HG03457 (cell line): ENCODE measurements at regions not wholly inside any gene's neighbourhood (a gene's known extent, or its start where the extent isn't known, plus 50 kb on each side); places are given as distances from the start of the nearest gene placed in this dataset.
A peak's percentile ranks its signal among the peaks of the same experiment; 100 is the strongest.

Experiments used
- ATAC-seq: cut with Tn5 transposase; IDR thresholded peaks from one replicate; pipeline ENCODE4 v1.9.1; 2021; ENCODE audit warnings: moderate number of reproducible peaks; ENCODE audit not compliant: unreplicated experiment

DNA sequence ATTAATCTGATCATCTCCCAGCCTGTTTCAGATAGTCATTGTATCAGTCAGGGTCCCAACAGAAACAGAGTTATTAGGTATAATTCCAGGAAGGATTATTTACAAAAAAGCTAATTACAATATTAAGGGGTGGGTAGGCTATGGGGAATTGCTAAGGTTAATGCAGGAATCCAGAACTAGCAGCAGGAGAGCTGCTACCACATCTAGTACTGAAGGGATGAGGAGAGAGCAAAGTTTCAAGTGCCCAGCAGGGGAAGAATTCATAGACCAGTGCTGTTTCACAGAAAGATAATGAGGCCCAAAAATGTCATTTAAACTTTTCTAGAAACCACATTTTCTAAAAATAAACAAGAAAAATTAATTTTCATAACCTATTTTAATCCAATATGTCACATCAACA, 284.2 kb downstream of the HACE1 start:
- no peak for ATAC-seq

DNA sequence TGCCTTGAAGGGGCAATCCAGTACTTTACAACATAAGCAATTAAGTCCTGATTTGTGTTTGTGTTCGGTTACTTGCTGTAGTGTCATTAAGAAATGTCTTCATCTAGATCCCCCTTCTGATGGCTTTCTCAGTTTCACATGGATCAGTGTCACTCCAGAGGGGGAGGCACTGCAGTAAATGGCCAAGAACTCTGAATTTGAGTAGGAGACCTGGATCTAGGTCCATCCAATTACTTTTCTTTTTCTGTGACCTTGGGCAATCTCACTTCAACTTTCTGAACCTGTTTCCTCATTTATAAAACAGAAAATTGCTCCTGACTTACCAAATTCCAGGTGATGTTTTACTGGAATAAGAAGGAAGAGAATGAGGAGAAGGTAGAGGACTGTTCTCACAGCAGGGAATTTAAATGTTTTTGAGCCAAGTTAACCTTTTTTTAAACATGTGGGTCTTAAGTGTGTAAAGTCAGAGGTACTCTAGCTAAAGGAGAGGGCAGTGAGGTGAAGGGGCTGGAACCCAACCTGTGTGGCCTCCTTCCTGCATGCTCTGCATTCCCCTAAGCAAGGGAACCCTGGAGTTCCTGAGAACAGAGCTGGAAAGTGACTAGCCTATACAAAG, 285.5 kb downstream of the HACE1 start:
- no peak for ATAC-seq

DNA sequence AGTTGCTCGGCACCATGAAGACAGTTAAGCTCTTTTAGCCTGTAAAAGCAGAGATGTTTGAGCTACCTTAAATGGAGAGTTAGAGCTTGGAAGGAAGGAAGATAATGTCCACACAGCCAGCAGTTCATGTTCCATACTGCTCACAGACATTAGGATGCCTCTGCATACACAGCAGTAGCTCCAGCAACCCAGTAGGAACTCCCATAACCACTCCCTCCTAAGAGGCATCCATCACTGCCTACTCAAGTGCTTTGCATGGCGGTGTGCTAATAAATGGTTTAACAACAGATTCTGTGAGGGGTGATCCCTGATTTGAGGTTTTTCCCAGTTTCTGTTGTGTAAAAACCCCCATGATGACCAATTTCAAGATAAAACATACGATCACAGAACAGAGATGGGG, 286.4 kb downstream of the HACE1 start:
- no peak for ATAC-seq

DNA sequence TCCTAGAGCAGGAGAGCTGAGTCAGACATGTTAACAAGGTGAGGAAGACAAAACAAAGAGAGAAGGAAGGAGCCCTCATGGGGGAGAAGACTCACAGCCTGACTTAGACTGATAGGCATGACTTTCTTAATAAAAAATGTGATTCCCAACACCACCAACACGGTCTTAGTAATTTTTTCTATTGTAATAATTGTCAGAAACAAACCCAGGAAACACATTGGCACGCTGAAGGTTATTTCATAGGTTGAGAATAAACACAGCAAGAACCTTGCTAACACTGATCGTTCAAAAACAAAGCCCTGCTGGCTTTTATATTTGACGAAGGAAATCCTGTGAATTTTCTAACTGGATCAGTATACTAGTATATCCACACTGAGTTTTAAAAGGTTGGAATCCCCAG, 286.8 kb downstream of the HACE1 start:
- no peak for ATAC-seq

DNA sequence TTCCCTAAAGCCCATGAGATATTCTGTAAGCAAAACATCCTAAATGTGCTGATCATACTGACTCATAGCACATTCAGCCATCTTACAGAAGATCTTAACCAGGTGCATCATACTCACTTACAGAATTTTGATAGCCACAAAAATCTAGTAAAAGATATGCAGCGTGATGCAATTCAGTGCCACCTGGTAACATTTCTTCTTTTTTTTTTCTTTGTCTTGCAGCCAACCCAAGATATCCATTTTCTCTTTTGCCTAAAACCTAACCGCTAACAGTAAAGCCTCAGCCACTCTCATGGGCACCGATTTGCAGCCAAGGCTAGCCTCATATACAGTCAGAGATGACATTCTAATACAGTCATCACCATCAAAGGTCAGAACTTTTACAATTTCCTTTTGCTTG, 293.3 kb downstream of the HACE1 start:
- ATAC-seq: no peak

DNA sequence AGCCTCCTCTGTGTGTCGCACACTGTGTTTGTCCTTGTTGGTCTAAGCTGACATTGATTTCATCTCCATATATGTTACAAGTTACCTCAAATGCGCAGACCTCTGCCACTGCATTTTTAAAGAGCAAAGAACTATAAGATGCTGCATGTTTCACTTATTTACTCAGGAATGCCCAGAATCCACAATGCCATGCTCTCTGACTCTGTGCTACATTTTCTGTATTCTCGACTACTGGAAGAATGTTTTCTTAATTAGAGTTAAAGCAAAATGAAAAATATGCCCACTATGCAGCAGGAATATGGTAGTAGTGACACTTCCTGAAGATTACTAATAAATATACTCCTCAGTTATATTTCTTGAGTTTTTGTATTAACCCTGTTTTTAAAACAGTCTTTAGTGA, 296.4 kb downstream of the HACE1 start:
- no peak for ATAC-seq

DNA sequence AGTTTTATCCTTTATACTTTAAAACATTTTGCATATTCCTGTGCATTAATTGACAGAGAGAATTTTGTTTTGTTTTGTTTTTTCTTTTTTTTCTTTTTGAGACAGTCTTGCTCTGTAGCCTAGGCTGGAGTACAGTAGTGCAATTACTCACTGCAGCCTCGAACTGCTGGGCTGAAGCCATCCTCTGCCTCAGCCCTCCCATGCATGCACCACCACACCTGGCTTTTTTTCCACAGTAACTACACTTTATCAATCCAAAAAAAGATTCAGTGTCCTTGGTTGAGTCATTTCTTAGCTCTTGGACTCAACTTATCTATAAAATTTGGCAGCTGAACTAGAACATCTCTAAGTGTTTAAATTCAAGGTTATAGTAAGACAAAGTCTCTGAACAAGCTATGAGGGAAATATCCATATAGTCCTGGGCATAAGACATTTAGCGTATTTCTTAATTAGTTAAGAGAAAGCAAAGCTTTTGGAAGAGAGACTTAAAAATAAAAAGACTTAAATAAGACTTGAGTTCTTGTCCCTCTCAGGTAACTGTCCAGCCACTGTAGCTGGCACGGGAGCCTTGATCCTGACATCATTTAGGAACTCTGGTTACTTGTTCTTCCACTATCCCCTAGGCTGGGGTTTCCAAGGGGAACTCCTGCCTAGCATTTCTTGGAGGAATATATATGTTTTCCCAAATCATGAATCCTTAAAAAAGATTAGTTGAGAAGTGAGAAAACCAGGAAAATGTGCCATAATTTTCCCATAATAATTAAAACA, 300.1 kb downstream of the HACE1 start:
- ATAC-seq: no peak

DNA sequence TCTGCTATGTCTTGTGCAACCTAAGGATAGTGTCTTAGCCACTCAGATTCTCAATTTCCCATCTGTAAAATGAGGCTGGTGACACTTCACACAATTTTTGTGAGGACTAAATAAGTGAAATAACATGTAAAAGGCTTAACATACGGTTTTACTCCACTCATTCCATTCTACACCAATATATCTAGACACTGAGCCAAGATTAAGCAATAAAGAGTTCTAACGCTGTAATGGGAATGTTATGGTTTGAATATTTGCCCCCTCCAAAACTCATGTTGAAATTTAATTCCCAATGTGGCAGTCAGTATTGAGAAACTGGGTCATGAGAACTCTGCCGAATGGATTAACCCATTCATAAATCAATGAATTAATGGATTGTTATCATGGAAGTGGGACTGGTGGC, 301.0 kb downstream of the HACE1 start:
- ATAC-seq: no peak

DNA sequence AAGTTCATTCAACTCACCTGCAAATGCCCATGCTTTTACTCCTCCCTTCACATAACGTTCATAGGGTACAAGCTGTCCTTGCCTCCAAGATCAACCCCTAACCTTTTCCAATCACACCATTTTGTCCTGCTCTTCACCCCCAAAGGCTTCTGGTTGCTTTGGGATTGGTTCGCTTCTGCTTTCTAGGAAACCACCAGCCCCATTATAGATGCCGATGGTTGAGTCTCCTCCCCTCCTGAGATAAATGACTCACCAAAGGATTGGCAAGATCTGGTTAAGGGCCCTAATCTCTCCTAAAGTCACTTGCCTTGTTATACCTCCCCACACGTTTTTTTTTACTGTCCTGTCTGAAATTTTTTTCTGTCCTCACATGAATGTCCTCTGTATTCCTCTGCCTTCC, 311.4 kb downstream of the HACE1 start:
- ATAC-seq: no peak

DNA sequence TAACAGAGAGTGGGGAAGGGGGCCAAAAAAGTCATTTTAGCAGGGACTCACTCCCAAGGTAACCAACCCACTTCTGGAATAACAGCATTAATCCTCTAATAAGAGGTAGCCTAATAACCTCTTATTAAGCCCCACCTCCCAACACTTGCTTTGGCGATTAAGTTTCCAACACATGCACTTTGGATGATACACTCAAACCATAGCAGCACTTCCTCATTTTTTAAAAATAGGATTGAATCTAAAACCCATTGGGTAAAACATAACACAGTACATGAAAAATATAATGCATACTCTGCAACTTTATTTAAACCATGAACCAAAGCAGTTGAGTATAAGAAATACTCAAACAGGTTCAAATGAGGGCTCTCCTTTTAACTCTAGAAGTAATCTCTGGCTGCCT, 318.3 kb downstream of the HACE1 start:
- ATAC-seq: no peak

DNA sequence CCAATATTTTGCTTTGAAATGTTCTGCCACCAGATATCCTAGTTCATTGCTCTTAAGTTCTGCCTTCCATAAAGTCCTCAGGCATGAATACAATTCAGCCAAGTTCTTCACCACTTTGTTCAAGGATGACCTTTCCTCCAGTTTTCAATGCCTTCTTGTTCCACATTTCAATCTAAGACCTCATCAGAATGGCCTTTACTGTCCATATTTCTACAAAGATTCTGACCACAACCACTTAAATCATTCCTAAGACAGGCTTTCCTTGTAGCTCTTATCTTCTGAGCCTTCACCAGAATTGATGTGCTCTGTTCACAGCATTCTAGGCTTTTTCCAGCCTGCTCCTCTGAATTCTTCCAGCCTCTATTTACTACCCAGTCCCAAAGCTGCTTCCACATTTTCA, 319.0 kb downstream of the HACE1 start:
- ATAC-seq: no peak

DNA sequence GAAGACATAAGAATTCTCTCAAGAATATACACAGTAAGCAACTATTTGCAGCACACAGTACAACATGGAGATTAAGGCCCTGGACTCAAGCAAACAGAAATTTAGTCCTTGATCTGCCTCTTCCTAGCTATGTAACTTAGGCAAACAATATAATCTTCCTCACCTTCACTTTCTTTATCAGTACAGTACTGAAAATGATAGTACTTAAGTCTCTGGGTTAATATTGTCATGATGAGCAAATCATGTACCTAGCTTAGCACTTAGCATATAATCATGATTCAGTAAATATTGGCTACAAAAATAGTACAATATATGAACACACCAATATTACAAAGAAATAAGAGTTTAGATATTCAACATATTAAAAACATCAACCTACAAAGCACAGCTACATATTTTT, 320.5 kb downstream of the HACE1 start:
- no peak for ATAC-seq

DNA sequence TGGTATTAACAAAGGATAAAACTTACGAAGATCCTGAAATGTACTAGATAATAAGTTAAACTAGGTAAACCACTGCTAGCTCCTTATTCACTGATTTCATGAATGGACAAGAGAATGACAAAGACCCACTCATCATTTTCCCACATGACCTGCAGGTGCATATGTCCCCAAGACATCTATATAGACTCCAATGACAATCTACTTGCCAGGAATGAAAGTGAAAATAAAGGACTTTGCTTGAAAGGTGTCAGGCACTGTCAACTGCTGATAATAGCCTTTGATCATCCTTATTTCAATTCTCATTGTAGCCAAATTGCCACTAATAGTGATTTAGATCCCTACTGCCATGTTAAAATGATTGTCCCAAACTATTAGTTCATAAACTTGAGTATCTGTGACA, 321.8 kb downstream of the HACE1 start:
- ATAC-seq: no peak

DNA sequence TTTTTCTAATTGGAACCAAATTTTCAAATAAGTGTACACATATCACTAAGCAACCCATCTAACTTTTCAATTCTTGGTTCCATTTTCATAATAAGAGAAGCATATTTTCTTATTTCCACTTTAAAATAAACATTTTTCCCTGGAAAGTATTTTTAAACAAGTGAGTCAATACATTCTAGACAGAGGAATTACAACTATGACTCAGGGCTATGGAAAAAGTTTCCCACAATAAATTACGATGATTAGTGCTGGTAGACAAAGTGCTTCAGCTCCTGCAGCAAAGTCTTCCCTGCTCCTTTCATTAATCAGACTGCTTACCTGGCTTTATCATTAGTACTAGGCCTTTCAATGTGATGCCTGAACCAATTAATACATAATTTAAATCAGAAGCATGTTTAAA, 322.5 kb downstream of the HACE1 start:
- no peak for ATAC-seq

DNA sequence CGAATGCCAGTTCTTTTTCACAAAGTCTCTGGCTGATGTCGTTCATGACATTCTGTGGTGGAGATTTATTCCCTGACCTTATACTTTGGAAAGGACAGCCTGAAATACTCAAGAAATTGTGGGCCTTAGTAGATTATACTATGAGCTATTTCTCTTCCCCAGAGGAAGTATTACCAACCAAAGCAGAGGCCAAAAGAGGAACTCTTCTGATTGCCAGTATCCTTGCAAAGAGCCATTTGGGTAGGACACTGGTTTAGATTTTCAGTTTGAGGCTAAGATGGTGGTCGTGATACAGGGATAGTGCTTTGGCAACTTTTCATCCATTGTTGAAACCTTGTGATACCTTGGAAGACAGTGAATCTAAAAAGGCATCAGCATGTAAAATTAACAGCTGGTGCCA, 327.3 kb downstream of the HACE1 start:
- no peak for ATAC-seq

DNA sequence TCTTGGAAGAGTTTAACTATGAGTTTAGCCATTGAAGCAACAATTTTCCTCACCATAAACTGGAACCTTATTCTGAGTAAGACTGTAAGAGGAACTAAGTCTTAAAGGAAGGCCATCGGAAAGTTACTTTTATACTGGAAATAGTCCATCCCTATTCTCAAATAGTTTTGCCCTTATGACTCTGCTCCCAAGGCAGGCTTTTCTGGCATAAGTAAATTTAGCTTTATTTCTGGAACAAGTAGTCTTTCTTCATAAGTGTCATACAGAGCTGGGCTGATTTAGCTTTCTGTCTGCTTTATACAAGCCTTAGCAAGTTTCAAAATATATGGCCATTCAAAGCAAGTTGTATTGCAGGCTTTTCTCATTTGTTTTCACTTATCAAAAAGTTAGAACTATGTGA, 328.1 kb downstream of the HACE1 start:
- no peak for ATAC-seq

DNA sequence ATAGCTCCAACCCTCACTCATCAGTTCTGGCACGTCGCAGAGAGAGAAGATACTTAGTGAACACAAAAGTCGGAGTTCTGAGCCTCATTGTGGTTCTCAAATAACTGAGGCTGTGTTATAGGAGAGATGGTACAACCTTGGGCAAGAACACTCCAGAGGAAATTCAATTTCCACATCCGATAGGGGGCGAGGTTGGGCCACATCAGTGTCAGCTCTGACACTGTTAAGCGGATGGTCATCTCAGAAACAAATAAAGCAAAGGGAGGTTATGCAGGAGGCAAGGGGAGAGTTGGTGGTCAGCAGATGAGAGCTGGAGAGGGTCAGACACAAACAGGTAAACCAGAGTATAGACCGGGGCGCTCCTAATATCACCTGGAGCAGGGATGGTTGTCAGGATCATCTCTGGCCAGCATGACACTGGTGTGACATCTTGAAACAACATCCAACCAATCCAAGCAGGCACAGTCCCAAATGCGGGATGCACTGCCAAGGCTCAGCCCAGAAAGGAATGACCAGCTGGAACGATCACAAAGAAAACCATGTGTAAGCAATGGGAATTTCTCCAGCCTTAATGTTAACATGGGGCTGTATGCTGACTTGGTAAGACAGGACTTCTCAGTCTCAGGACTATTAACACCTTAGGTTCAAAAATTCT, 331.8 kb downstream of the HACE1 start:
- no peak for ATAC-seq

DNA sequence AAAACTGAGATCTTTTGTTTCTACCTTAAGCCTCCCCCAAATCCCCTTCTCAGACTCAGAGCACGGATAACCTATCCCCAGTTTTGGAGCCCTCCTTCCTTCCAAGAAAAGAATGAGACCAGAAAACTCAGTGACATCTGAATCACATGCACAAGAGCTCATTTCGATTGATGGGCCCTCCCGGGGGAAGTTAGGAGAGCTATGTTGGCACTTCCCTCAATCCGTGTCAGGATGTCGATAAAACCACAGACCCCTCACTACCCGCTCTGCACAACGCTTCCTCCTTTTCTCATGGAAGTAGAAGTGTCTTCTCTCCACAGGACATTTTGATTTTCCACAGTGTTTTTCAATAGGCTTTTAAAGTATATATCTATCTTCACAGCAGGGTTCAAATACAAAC, 332.4 kb downstream of the HACE1 start:
- ATAC-seq: no peak

DNA sequence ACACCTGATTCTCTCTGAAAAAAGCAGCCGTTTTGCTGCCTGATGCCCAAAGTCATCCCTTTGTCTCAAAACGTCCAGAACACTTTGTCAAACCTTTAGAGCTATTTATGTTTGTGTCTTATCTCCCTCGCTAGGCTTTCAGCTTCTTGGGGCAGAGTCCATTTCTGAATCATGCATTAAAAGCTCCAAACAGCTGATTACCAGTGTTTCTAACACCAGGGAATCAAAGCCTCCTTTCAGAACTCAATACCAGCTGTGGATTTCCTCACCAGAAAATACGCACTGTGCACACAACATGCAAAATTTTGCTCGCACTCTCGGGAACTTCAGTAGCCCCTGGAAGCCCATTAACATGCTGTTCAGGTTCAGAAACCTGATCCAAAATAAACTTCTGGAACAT, 333.3 kb downstream of the HACE1 start:
- no peak for ATAC-seq

DNA sequence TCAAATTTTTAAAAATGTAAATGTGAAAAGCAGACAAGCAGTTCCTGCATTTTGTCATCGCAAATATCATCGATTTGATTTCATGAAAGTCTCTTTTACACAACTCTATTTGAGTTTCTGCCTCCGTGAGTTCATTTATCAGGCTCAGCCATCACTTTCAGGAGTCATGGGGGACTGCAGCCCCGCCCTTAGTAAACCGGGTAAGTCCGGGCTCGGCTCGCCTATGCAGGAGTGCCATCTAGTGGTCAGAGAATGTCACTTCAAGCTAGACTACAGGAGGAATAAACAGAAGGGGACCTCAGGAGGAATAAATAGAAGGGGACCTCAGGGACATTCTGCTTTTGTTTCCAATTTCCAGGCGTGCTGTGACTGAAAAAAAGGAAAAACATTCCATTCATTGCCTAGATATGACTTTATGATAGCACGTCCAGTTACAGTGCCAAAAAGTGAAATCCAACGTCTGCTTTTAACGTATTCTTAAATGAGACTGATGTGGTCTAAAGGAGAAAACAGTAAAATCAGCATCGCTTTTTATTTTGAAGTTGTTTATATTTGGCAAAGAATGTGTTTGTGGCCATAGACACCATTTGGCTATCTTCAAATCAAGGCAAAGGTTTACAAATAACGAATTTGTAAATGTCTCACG, 333.9 kb downstream of the HACE1 start:
- peak; percentile 98 for ATAC-seq

DNA sequence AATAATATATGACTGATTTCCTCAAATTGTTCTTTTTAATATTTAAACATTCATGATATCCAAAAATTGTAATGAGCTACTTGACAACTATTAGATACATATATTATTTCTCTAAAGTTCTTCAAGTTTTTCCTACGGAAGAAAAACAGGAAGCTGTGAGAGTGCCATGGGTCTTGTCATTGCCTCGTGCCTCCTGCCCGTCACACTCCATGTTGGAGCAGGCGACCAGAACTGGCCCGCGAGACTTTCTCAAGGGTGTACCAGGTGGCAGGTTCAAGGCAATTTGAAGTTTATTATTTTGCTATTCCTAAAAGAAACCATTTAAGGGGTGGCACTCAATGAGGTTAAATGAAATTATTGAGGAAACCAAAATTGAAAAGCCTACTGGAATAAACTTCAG, 337.2 kb downstream of the HACE1 start:
- ATAC-seq: no peak

DNA sequence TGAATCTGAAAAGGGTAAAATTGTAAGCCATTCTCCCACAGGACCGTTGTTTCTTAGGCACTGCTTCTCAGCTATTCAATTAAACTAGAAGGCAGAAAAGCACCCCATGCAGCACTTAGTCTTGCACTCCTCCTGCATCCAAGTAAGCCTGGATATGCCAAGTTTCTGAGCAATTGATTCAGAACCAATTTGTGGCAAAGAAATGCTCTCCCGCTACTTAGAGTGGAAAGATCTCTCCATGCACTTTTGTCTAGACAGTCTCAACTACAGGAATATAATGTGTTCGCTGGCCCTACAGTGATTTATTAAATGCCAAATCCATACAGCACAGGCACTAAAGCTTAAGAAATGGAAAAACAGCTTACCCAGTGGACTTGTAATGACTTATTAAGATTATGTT, 338.5 kb downstream of the HACE1 start:
- ATAC-seq: no peak
